Hippocampal formation (tissue), 2 donors: ENCODE measurements at regions not wholly inside any gene's neighbourhood (a gene's known extent, or its start where the extent isn't known, plus 50 kb on each side); places are given as distances from the start of the nearest gene placed in this dataset.

Source experiments
- DNase-seq, 2 donors: peaks; one replicate each; lab custom pipeline; 2025; lab: John Stamatoyannopoulos, UW

- DNase-seq: no peak
Observed at GRCh38 chr1:69230208-69230607, 337.5 kb upstream of the LRRC7 start.

- no peak for DNase-seq
Observed at GRCh38 chr1:69233463-69233862, 334.3 kb upstream of the LRRC7 start.

- DNase-seq: no peak
Observed at GRCh38 chr1:69244211-69244610, 323.5 kb upstream of the LRRC7 start.

GRCh38 chr1:69246109-69246508, 321.6 kb upstream of the LRRC7 start:
- DNase-seq: no peak

- peak in 1 of 2 donors; percentile 45 for DNase-seq
Observed at GRCh38 chr1:69246710-69247109, 321.0 kb upstream of the LRRC7 start.

- no peak for DNase-seq
Observed at GRCh38 chr1:69252696-69253095, 315.0 kb upstream of the LRRC7 start.

GRCh38 chr1:69256036-69256435, 311.7 kb upstream of the LRRC7 start:
- no peak for DNase-seq

GRCh38 chr1:69258842-69259241, 308.9 kb upstream of the LRRC7 start:
- DNase-seq: no peak

GRCh38 chr1:69263921-69264391, 303.8 kb upstream of the LRRC7 start:
- DNase-seq: no peak

- DNase-seq: no peak
Observed at GRCh38 chr1:69269491-69269890, 298.2 kb upstream of the LRRC7 start.

- DNase-seq: no peak
Observed at GRCh38 chr1:69271587-69272125, 296.1 kb upstream of the LRRC7 start.

GRCh38 chr1:69272684-69273083, 295.0 kb upstream of the LRRC7 start:
- no peak for DNase-seq

GRCh38 chr1:69278923-69279322, 288.8 kb upstream of the LRRC7 start:
- no peak for DNase-seq

GRCh38 chr1:69283516-69283915, 284.2 kb upstream of the LRRC7 start:
- no peak for DNase-seq

- no peak for DNase-seq
Observed at GRCh38 chr1:69284508-69284907, 283.2 kb upstream of the LRRC7 start.

GRCh38 chr1:69288416-69288815, 279.3 kb upstream of the LRRC7 start:
- DNase-seq: no peak

- DNase-seq: no peak
Observed at GRCh38 chr1:69290291-69290690, 277.4 kb upstream of the LRRC7 start.

GRCh38 chr1:69291541-69291940, 276.2 kb upstream of the LRRC7 start:
- DNase-seq: no peak

- DNase-seq: no peak
Observed at GRCh38 chr1:69292833-69293232, 274.9 kb upstream of the LRRC7 start.

- DNase-seq: no peak
Observed at GRCh38 chr1:69294171-69294570, 273.6 kb upstream of the LRRC7 start.

- no peak for DNase-seq
Observed at GRCh38 chr1:69295265-69295664, 272.5 kb upstream of the LRRC7 start.

- DNase-seq: no peak
Observed at GRCh38 chr1:69305621-69306020, 262.1 kb upstream of the LRRC7 start.

- no peak for DNase-seq
Observed at GRCh38 chr1:69312055-69312732, 255.5 kb upstream of the LRRC7 start.

GRCh38 chr1:69313118-69313517, 254.6 kb upstream of the LRRC7 start:
- no peak for DNase-seq
